ENCODE measurements at regions not wholly inside any gene's neighbourhood (a gene's known extent, or its start where the extent isn't known, plus 50 kb on each side); places are given as distances from the start of the nearest gene placed in this dataset.

DNA sequence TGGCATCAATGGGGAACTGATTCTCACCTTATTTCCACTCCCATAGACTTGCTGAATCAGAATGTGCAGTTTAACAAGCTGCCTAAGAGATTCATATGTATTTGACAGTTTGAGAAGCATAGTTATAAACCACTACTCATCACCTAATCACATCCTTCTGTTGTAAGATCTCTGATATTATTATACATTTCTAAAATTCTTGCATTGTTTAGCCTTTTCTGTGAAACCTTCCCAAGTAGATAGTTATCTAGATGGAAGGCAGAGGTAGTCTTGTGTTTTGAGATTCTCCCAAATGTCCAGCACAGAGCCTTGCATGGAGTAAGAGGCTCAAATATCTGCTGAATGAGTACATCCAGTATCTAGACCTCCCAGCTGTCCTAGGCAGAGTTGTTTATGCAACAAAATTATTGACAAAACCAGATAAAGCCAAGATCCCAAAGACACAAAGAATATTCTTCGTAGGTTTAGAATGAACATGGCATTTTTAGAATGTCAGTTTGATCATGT, 227.3 kb downstream of the KDR start:
- H3K9me3 ChIP-seq (ENCODE audit: insufficient read depth, low read length, severe bottlenecking) = no peaks in the 10 kb centered on the region
- H3K27ac ChIP-seq (ENCODE audit: low read length) = no peak overlapping the region
- H3K9ac ChIP-seq (ENCODE audit: low read depth, low read length) = no peak overlapping the region
- no peak overlapping the region for H2AFZ ChIP-seq (ENCODE audit: low read depth, low read length)
- H3K27me3 ChIP-seq (ENCODE audit: insufficient read depth, low read length, poor library complexity) = no peaks in the 10 kb centered on the region
- H3K4me1 ChIP-seq (ENCODE audit: insufficient read depth, low read length) = no peaks in the 10 kb centered on the region
- DNase-seq (no peak), ATAC-seq (ENCODE audit: insufficient read depth, low read depth) (no peak)
- no peak overlapping the region for H3K4me2 ChIP-seq (ENCODE audit: insufficient read depth, low read length)
- TF ChIP-seq, protein P1, sequence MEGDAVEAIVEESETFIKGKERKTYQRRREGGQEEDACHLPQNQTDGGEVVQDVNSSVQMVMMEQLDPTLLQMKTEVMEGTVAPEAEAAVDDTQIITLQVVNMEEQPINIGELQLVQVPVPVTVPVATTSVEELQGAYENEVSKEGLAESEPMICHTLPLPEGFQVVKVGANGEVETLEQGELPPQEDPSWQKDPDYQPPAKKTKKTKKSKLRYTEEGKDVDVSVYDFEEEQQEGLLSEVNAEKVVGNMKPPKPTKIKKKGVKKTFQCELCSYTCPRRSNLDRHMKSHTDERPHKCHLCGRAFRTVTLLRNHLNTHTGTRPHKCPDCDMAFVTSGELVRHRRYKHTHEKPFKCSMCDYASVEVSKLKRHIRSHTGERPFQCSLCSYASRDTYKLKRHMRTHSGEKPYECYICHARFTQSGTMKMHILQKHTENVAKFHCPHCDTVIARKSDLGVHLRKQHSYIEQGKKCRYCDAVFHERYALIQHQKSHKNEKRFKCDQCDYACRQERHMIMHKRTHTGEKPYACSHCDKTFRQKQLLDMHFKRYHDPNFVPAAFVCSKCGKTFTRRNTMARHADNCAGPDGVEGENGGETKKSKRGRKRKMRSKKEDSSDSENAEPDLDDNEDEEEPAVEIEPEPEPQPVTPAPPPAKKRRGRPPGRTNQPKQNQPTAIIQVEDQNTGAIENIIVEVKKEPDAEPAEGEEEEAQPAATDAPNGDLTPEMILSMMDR (IDR thresholded peaks at IDR 0.05; ENCODE audit: borderline replicate concordance, extremely low read depth, low read length, poor library complexity, severe bottlenecking) = no peak
- TF ChIP-seq EZH2 (IDR thresholded peaks at IDR 0.05; ENCODE audit: borderline replicate concordance, low read depth, low read length, severe bottlenecking) = no peak
- H3K79me2 ChIP-seq (ENCODE audit: insufficient read depth, low read length) = no peaks in the 10 kb centered on the region
- no peaks in the 10 kb centered on the region for H3K36me3 ChIP-seq (ENCODE audit: insufficient read depth, low read length)
- no peaks in the 10 kb centered on the region for H4K20me1 ChIP-seq (ENCODE audit: insufficient read depth, low read length)
- H3K4me3 ChIP-seq (ENCODE audit: low read depth in 1 of 2, low read length in 2 of 2) = no peak overlapping the region

DNA sequence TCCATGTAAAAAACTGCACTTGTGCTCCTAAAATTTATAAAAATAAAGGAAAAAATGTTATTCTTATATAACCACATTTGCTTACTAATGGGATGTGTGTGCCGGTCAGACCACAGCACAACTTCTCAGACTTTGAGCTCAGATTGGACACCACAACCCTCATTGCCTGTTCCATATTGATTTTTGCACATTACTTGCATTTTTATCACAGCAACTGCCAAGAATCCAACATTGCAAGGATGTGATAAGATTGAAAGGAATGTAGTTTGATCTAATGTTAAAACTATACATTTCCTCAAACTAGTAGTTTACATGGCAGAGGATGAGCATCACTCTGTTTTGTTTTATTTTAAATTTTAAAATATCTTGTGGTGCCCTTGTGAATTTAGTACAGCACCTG, 227.8 kb downstream of the KDR start:
- H3K4me3 ChIP-seq (ENCODE audit: low read depth in 1 of 2, low read length in 2 of 2) = no peak overlapping the region
- no peak for ATAC-seq (ENCODE audit: insufficient read depth, low read depth)
- no peaks in the 10 kb centered on the region for H3K4me1 ChIP-seq (ENCODE audit: insufficient read depth, low read length)
- no peak overlapping the region for H3K4me2 ChIP-seq (ENCODE audit: insufficient read depth, low read length)
- H4K20me1 ChIP-seq (ENCODE audit: insufficient read depth, low read length) = no peaks in the 10 kb centered on the region
- H3K36me3 ChIP-seq (ENCODE audit: insufficient read depth, low read length) = no peaks in the 10 kb centered on the region
- DNase-seq = no peak
- H3K27me3 ChIP-seq (ENCODE audit: insufficient read depth, low read length, poor library complexity) = no peaks in the 10 kb centered on the region
- no peak overlapping the region for H3K9ac ChIP-seq (ENCODE audit: low read depth, low read length)
- H3K27ac ChIP-seq (ENCODE audit: low read length) = no peak overlapping the region
- no peaks in the 10 kb centered on the region for H3K79me2 ChIP-seq (ENCODE audit: insufficient read depth, low read length)
- no peak overlapping the region for H2AFZ ChIP-seq (ENCODE audit: low read depth, low read length)
- H3K9me3 ChIP-seq (ENCODE audit: insufficient read depth, low read length, severe bottlenecking) = no peaks in the 10 kb centered on the region
- no peak for TF ChIP-seq EZH2 (IDR thresholded peaks at IDR 0.05; ENCODE audit: borderline replicate concordance, low read depth, low read length, severe bottlenecking)
- TF ChIP-seq, protein P1 (IDR thresholded peaks at IDR 0.05; ENCODE audit: borderline replicate concordance, extremely low read depth, low read length, poor library complexity, severe bottlenecking) = no peak

DNA sequence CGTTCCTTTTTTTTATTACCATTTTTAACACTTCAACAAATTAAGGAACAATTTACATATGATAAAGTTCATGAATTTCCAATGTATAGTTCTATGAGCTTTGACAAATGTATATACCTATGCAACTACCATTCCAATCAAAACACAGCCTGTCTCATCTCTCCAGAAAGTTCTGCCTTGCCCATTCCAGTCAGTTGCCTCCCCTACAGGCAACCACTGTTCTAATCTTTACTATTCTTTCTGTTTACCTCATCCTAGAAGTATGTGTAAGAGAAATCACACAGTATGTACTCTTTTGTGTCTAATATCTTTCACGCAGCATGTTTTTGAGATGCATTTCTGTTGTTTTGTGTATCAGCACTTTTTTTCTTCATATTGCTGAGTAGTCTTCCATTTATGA, 224.9 kb downstream of the KIT start:
- no peak for ATAC-seq (ENCODE audit: insufficient read depth, low read depth)
- H3K4me1 ChIP-seq (ENCODE audit: insufficient read depth, low read length) = no peaks in the 10 kb centered on the region
- TF ChIP-seq, protein P1 (IDR thresholded peaks at IDR 0.05; ENCODE audit: borderline replicate concordance, extremely low read depth, low read length, poor library complexity, severe bottlenecking) = no peak
- no peak for TF ChIP-seq EZH2 (IDR thresholded peaks at IDR 0.05; ENCODE audit: borderline replicate concordance, low read depth, low read length, severe bottlenecking)

DNA sequence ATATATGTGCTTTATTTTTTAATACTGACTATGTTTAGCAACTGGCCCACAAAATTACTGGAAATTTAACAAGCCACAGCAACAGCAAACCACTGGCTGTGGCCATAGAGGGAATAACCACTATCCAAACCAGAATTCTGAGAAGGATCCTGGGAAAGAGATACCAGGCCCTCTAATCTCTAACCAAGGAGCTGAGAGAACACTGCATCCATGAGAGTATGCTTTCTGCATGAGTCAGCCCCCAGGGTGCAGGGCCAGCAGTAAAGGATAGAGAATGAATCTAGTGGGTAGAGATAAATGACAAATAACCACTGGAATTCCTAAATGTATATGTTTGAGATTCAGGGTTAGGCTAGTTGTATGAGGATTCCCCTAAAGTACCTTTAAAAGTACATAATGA, 221.8 kb downstream of the KIT start:
- Histone ChIP-seq H3K4me2 (ENCODE audit: insufficient read depth, low read length) (no peak overlapping the region), H2AFZ (ENCODE audit: low read depth, low read length) (no peak overlapping the region)
- no peak for DNase-seq

More for the DNA sequence above, 224.9 kb downstream of the KIT start:
- Histone ChIP-seq H3K4me2 (ENCODE audit: insufficient read depth, low read length) (no peak overlapping the region), H3K9ac (ENCODE audit: low read depth, low read length) (no peak overlapping the region), H3K36me3 (ENCODE audit: insufficient read depth, low read length) (no peaks in the 10 kb centered on the region), H3K27me3 (ENCODE audit: insufficient read depth, low read length, poor library complexity) (no peaks in the 10 kb centered on the region), H3K4me3 (ENCODE audit: low read depth in 1 of 2, low read length in 2 of 2) (no peak overlapping the region), H4K20me1 (ENCODE audit: insufficient read depth, low read length) (no peaks in the 10 kb centered on the region), H3K27ac (ENCODE audit: low read length) (no peak overlapping the region), H3K9me3 (ENCODE audit: insufficient read depth, low read length, severe bottlenecking) (no peaks in the 10 kb centered on the region), H2AFZ (ENCODE audit: low read depth, low read length) (no peak overlapping the region), H3K79me2 (ENCODE audit: insufficient read depth, low read length) (no peaks in the 10 kb centered on the region)
- no peak for DNase-seq

More for the DNA sequence above, 221.8 kb downstream of the KIT start:
- no peak overlapping the region for H3K27ac ChIP-seq (ENCODE audit: low read length)
- no peak for ATAC-seq (ENCODE audit: insufficient read depth, low read depth)
- no peaks in the 10 kb centered on the region for H3K4me1 ChIP-seq (ENCODE audit: insufficient read depth, low read length)
- H4K20me1 ChIP-seq (ENCODE audit: insufficient read depth, low read length) = no peaks in the 10 kb centered on the region
- no peaks in the 10 kb centered on the region for H3K9me3 ChIP-seq (ENCODE audit: insufficient read depth, low read length, severe bottlenecking)
- no peak overlapping the region for H3K9ac ChIP-seq (ENCODE audit: low read depth, low read length)
- TF ChIP-seq, protein P1 (IDR thresholded peaks at IDR 0.05; ENCODE audit: borderline replicate concordance, extremely low read depth, low read length, poor library complexity, severe bottlenecking) = no peak
- no peak for TF ChIP-seq EZH2 (IDR thresholded peaks at IDR 0.05; ENCODE audit: borderline replicate concordance, low read depth, low read length, severe bottlenecking)
- no peaks in the 10 kb centered on the region for H3K36me3 ChIP-seq (ENCODE audit: insufficient read depth, low read length)
- H3K79me2 ChIP-seq (ENCODE audit: insufficient read depth, low read length) = no peaks in the 10 kb centered on the region
- no peak overlapping the region for H3K4me3 ChIP-seq (ENCODE audit: low read depth in 1 of 2, low read length in 2 of 2)
- no peaks in the 10 kb centered on the region for H3K27me3 ChIP-seq (ENCODE audit: insufficient read depth, low read length, poor library complexity)
